Activated T-cell treated with anti-CD3 and anti-CD28 coated beads, Interleukin-2, amount 50 U/mL, for 72 hours (primary cell): ENCODE measurements at regions not wholly inside any gene's neighbourhood (a gene's known extent, or its start where the extent isn't known, plus 50 kb on each side); places are given as distances from the start of the nearest gene placed in this dataset.

Experiments
- ATAC-seq, 2 donors: fragments of 150-1000 bp; cut with Tn5 transposase; replicated peaks in 1 of 2; 2 replicates each; pipeline ENCODE4 v1.10.0; 2021; ENCODE audit warnings: moderate library complexity in 2 of 2, mild to moderate bottlenecking in 1 of 2
- DNase-seq, 2 donors: peaks; one replicate each; pipeline ENCODE4 v3.0.0; 2021 to 2022; ENCODE audit warnings: mixed read lengths in 1 of 2
- H3K27ac Mint-ChIP-seq: one replicate; pipeline ENCODE4 v1.8.0; 2022; ENCODE audit warnings: mild to moderate bottlenecking, moderate library complexity, mixed read lengths
- H3K27me3 Mint-ChIP-seq: one replicate; pipeline ENCODE4 v1.8.0; 2022; ENCODE audit warnings: low read depth, mixed read lengths
- H3K36me3 Mint-ChIP-seq, 2 donors: one replicate each; pipeline ENCODE4 v1.8.0; 2022; ENCODE audit warnings: mixed read lengths in 2 of 2, mild to moderate bottlenecking in 1 of 2; ENCODE audit not compliant: insufficient read depth in 2 of 2
- H3K4me1 Mint-ChIP-seq: one replicate; pipeline ENCODE4 v1.8.0; 2022; ENCODE audit warnings: low read depth, mixed read lengths
- H3K4me3 Mint-ChIP-seq, 2 donors: one replicate each; pipeline ENCODE4 v1.8.0; 2022; ENCODE audit warnings: mild to moderate bottlenecking in 2 of 2, mixed read lengths in 2 of 2, moderate library complexity in 2 of 2
- H3K9me3 Mint-ChIP-seq, 2 donors: one replicate each; pipeline ENCODE4 v1.8.0; 2022; ENCODE audit warnings: mixed read lengths in 2 of 2

GRCh38 chr3:147919496-147919895 is 510.3 kb downstream of the ZIC1 start:
- H3K4me1 Mint-ChIP-seq, result no peaks in the 10 kb centered on the region
- no peak overlapping the region for H3K4me3 Mint-ChIP-seq
- H3K36me3 Mint-ChIP-seq, result no peaks in the 10 kb centered on the region
- no peak overlapping the region for H3K27ac Mint-ChIP-seq
- no peaks in the 10 kb centered on the region for H3K27me3 Mint-ChIP-seq
- H3K9me3 Mint-ChIP-seq, result peaks cover 0 to 2% of the 10 kb centered on the region in 2 donors
- no peak for ATAC-seq
- no peak for DNase-seq

GRCh38 chr3:147921051-147921450 is 511.9 kb downstream of the ZIC1 start:
- Mint-ChIP-seq H3K36me3 (no peaks in the 10 kb centered on the region), H3K4me1 (no peaks in the 10 kb centered on the region), H3K27ac (no peak overlapping the region), H3K4me3 (no peak overlapping the region), H3K27me3 (no peaks in the 10 kb centered on the region), H3K9me3 (peaks cover 0 to 2% of the 10 kb centered on the region in 2 donors)
- DNase-seq (no peak), ATAC-seq (no peak)

- Mint-ChIP-seq H3K4me1 (no peaks in the 10 kb centered on the region), H3K27me3 (no peaks in the 10 kb centered on the region), H3K36me3 (no peaks in the 10 kb centered on the region), H3K27ac (no peak overlapping the region), H3K9me3 (no peaks in the 10 kb centered on the region), H3K4me3 (no peak overlapping the region)
- DNase-seq (no peak), ATAC-seq (no peak)
Observed at GRCh38 chr3:147924755-147925154, 515.6 kb downstream of the ZIC1 start.

GRCh38 chr3:147925272-147925671 is 516.1 kb downstream of the ZIC1 start:
- Mint-ChIP-seq H3K9me3 (no peaks in the 10 kb centered on the region), H3K4me3 (no peak overlapping the region), H3K27me3 (no peaks in the 10 kb centered on the region), H3K36me3 (no peaks in the 10 kb centered on the region), H3K4me1 (no peaks in the 10 kb centered on the region), H3K27ac (no peak overlapping the region)
- ATAC-seq (no peak), DNase-seq (no peak)

- Mint-ChIP-seq H3K36me3 (no peaks in the 10 kb centered on the region), H3K27ac (no peak overlapping the region), H3K9me3 (no peaks in the 10 kb centered on the region), H3K4me3 (no peak overlapping the region), H3K27me3 (no peaks in the 10 kb centered on the region), H3K4me1 (no peaks in the 10 kb centered on the region)
- no peak for DNase-seq
- ATAC-seq, result no peak
Observed at GRCh38 chr3:147930232-147930807, 521.2 kb downstream of the ZIC1 start.

GRCh38 chr3:147934451-147935180 is 525.5 kb downstream of the ZIC1 start:
- no peaks in the 10 kb centered on the region for H3K4me1 Mint-ChIP-seq
- ATAC-seq, result no peak
- H3K4me3 Mint-ChIP-seq, result no peak overlapping the region

GRCh38 chr3:147937341-147937740 is 528.2 kb downstream of the ZIC1 start:
- ATAC-seq (no peak), DNase-seq (no peak)
- Mint-ChIP-seq H3K27ac (no peak overlapping the region), H3K36me3 (no peaks in the 10 kb centered on the region), H3K9me3 (no peaks in the 10 kb centered on the region), H3K27me3 (no peaks in the 10 kb centered on the region), H3K4me3 (no peak overlapping the region), H3K4me1 (no peaks in the 10 kb centered on the region)

More at GRCh38 chr3:147934451-147935180, 525.5 kb downstream of the ZIC1 start:
- H3K9me3 Mint-ChIP-seq, result no peaks in the 10 kb centered on the region
- DNase-seq, result no peak
- no peak overlapping the region for H3K27ac Mint-ChIP-seq
- no peaks in the 10 kb centered on the region for H3K36me3 Mint-ChIP-seq
- H3K27me3 Mint-ChIP-seq, result no peaks in the 10 kb centered on the region

- H3K27ac Mint-ChIP-seq, result no peak overlapping the region
- no peaks in the 10 kb centered on the region for H3K9me3 Mint-ChIP-seq
- no peaks in the 10 kb centered on the region for H3K36me3 Mint-ChIP-seq
- DNase-seq (no peak), ATAC-seq (no peak)
- no peaks in the 10 kb centered on the region for H3K4me1 Mint-ChIP-seq
- H3K27me3 Mint-ChIP-seq, result no peaks in the 10 kb centered on the region
- H3K4me3 Mint-ChIP-seq, result no peak overlapping the region
Observed at GRCh38 chr3:147937891-147938290, 528.7 kb downstream of the ZIC1 start.

- ATAC-seq, result no peak
- Mint-ChIP-seq H3K36me3 (no peaks in the 10 kb centered on the region), H3K27ac (no peak overlapping the region), H3K27me3 (no peaks in the 10 kb centered on the region), H3K4me1 (no peaks in the 10 kb centered on the region), H3K4me3 (no peak overlapping the region), H3K9me3 (no peaks in the 10 kb centered on the region)
- no peak for DNase-seq
Observed at GRCh38 chr3:147939425-147939824, 530.3 kb downstream of the ZIC1 start.

- H3K36me3 Mint-ChIP-seq, result no peaks in the 10 kb centered on the region
- H3K4me3 Mint-ChIP-seq, result no peak overlapping the region
- H3K27me3 Mint-ChIP-seq, result no peaks in the 10 kb centered on the region
- no peak for ATAC-seq
- no peaks in the 10 kb centered on the region for H3K4me1 Mint-ChIP-seq
- DNase-seq, result no peak
- no peaks in the 10 kb centered on the region for H3K9me3 Mint-ChIP-seq
- no peak overlapping the region for H3K27ac Mint-ChIP-seq
Observed at GRCh38 chr3:147939839-147940238, 530.7 kb downstream of the ZIC1 start.

GRCh38 chr3:147940405-147941193 is 531.4 kb downstream of the ZIC1 start:
- no peak overlapping the region for H3K27ac Mint-ChIP-seq
- H3K4me1 Mint-ChIP-seq, result no peaks in the 10 kb centered on the region
- ATAC-seq (no peak), DNase-seq (no peak)
- no peaks in the 10 kb centered on the region for H3K36me3 Mint-ChIP-seq
- H3K4me3 Mint-ChIP-seq, result no peak overlapping the region
- no peaks in the 10 kb centered on the region for H3K9me3 Mint-ChIP-seq
- no peaks in the 10 kb centered on the region for H3K27me3 Mint-ChIP-seq

- no peak for DNase-seq
- no peak for ATAC-seq
- no peaks in the 10 kb centered on the region for H3K36me3 Mint-ChIP-seq
- H3K27ac Mint-ChIP-seq, result no peak overlapping the region
- no peaks in the 10 kb centered on the region for H3K4me1 Mint-ChIP-seq
- H3K4me3 Mint-ChIP-seq, result no peak overlapping the region
- H3K9me3 Mint-ChIP-seq, result no peaks in the 10 kb centered on the region
- H3K27me3 Mint-ChIP-seq, result no peaks in the 10 kb centered on the region
Observed at GRCh38 chr3:147941969-147942368, 532.8 kb downstream of the ZIC1 start.

- no peaks in the 10 kb centered on the region for H3K27me3 Mint-ChIP-seq
- no peaks in the 10 kb centered on the region for H3K9me3 Mint-ChIP-seq
- H3K36me3 Mint-ChIP-seq, result no peaks in the 10 kb centered on the region
- H3K27ac Mint-ChIP-seq, result no peak overlapping the region
- H3K4me3 Mint-ChIP-seq, result no peak overlapping the region
- no peaks in the 10 kb centered on the region for H3K4me1 Mint-ChIP-seq
- DNase-seq (no peak), ATAC-seq (no peak)
Observed at GRCh38 chr3:147943265-147943945, 534.2 kb downstream of the ZIC1 start.
